ENCODE measurements at regions not wholly inside any gene's neighbourhood (a gene's known extent, or its start where the extent isn't known, plus 50 kb on each side); places are given as distances from the start of the nearest gene placed in this dataset.

- TF ChIP-seq CTCF (IDR thresholded peaks at IDR 0.05; ENCODE audit: extremely low read depth in 1 of 2, insufficient read depth in 1 of 2, low read depth in 1 of 2, low read length in 2 of 2), result no peak
- no peak for TF ChIP-seq POLR2AphosphoS5 (IDR thresholded peaks at IDR 0.05; ENCODE audit: insufficient read depth, low read depth, low read length)
These were observed 239.0 kb upstream of the MID1 start for GRCh38 chrX:10859353-10859752.

Data from endothelial cell of umbilical vein (primary cell).